ENCODE measurements at regions not wholly inside any gene's neighbourhood (a gene's known extent, or its start where the extent isn't known, plus 50 kb on each side); places are given as distances from the start of the nearest gene placed in this dataset.

DNA sequence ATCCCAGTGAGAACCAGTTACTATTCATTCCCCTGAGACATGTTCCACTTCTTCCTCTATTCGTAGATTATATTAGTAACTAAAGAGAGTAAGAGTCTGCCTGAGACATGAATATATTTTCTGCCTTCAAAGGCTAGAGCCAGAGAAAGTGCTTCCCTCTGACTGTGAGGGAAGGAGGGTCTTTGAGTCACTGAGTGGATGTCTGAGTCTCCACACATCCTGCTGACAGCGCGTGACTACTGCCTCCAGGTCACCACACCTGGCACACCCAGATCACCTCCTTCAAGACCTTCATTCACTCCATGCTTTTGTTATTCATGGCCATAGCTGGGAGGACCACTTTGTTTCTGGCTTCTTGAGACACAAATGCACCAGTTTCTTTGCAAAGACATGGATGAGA lies 135.6 kb downstream of the SOX2 start:
- no peaks in the 10 kb centered on the region for H3K9me2 ChIP-seq (replicated peaks; ENCODE audit: control insufficient read depth, low read length)
- H3K4me1 ChIP-seq (ENCODE audit: control insufficient read depth, low read length), result no peaks in the 10 kb centered on the region
- H3K9me3 ChIP-seq (ENCODE audit: control insufficient read depth, insufficient read depth, low read length), result no peaks in the 10 kb centered on the region
- H4K20me1 ChIP-seq (ENCODE audit: control insufficient read depth, insufficient read depth, low read depth, low read length), result no peaks in the 10 kb centered on the region
- H3K27ac ChIP-seq (ENCODE audit: low read depth, low read length), result no peak overlapping the region
- no peaks in the 10 kb centered on the region for H3F3A ChIP-seq (ENCODE audit: control insufficient read depth, insufficient read depth)
- no peaks in the 10 kb centered on the region for H3K27me3 ChIP-seq (ENCODE audit: control insufficient read depth, low read length)
- H3K4me3 ChIP-seq (ENCODE audit: low read length), result no peak overlapping the region
- no peak overlapping the region for H3K4me2 ChIP-seq (ENCODE audit: low read length)
- H3K36me3 ChIP-seq (ENCODE audit: control insufficient read depth, low read length), result no peaks in the 10 kb centered on the region
- TF ChIP-seq EZH2phosphoT487 (IDR thresholded peaks at IDR 0.05; ENCODE audit: borderline replicate concordance, low read length), result no peak
- TF ChIP-seq CTCF (IDR thresholded peaks at IDR 0.05; ENCODE audit: low read depth, low read length, poor library complexity, severe bottlenecking), result no peak
- no peaks in the 10 kb centered on the region for H3K79me2 ChIP-seq (ENCODE audit: control insufficient read depth, low read length)

- Histone ChIP-seq H3K27ac (ENCODE audit: low read depth, low read length) (no peak overlapping the region), H4K20me1 (ENCODE audit: control insufficient read depth, insufficient read depth, low read depth, low read length) (no peaks in the 10 kb centered on the region), H3K27me3 (ENCODE audit: control insufficient read depth, low read length) (no peaks in the 10 kb centered on the region), H3K9me2 (replicated peaks; ENCODE audit: control insufficient read depth, low read length) (no peaks in the 10 kb centered on the region), H3F3A (ENCODE audit: control insufficient read depth, insufficient read depth) (no peaks in the 10 kb centered on the region), H3K4me1 (ENCODE audit: control insufficient read depth, low read length) (no peaks in the 10 kb centered on the region), H3K9me3 (ENCODE audit: control insufficient read depth, insufficient read depth, low read length) (no peaks in the 10 kb centered on the region), H3K4me2 (ENCODE audit: low read length) (no peak overlapping the region), H3K36me3 (ENCODE audit: control insufficient read depth, low read length) (no peaks in the 10 kb centered on the region), H3K4me3 (ENCODE audit: low read length) (no peak overlapping the region), H3K79me2 (ENCODE audit: control insufficient read depth, low read length) (no peaks in the 10 kb centered on the region)
- TF ChIP-seq CTCF (IDR thresholded peaks at IDR 0.05; ENCODE audit: low read depth, low read length, poor library complexity, severe bottlenecking), result no peak
- no peak for TF ChIP-seq EZH2phosphoT487 (IDR thresholded peaks at IDR 0.05; ENCODE audit: borderline replicate concordance, low read length)
These were observed 139.3 kb downstream of the SOX2 start for GRCh38 chr3:181851063-181851462.

DNA sequence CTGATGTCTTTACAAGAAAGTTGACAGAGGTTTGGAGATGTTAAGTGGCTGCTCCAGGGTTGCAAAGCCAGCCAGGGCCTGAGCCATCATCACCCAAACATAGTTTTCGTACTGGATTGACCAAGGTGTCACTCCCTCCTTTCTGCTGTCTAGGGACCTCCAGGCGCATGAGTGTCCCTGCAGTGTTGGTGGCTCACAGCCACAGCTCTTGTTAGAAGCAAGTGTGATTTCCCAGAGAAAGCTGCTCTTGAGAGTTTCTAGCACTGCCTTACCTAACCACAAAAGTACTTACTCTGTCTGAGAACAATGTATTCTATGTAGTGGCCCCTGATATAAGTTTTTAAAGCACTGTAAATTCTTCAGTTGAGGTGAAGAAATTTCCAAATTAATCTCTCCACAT lies 144.1 kb downstream of the SOX2 start:
- no peak overlapping the region for H3K4me2 ChIP-seq (ENCODE audit: low read length)
- no peak overlapping the region for H3K27ac ChIP-seq (ENCODE audit: low read depth, low read length)
- no peak overlapping the region for H3K4me3 ChIP-seq (ENCODE audit: low read length)
- no peaks in the 10 kb centered on the region for H3K79me2 ChIP-seq (ENCODE audit: control insufficient read depth, low read length)
- no peak for TF ChIP-seq EZH2phosphoT487 (IDR thresholded peaks at IDR 0.05; ENCODE audit: borderline replicate concordance, low read length)
- no peak for TF ChIP-seq CTCF (IDR thresholded peaks at IDR 0.05; ENCODE audit: low read depth, low read length, poor library complexity, severe bottlenecking)
- H4K20me1 ChIP-seq (ENCODE audit: control insufficient read depth, insufficient read depth, low read depth, low read length), result no peaks in the 10 kb centered on the region
- no peaks in the 10 kb centered on the region for H3K27me3 ChIP-seq (ENCODE audit: control insufficient read depth, low read length)
- no peaks in the 10 kb centered on the region for H3K9me3 ChIP-seq (ENCODE audit: control insufficient read depth, insufficient read depth, low read length)
- H3K4me1 ChIP-seq (ENCODE audit: control insufficient read depth, low read length), result no peaks in the 10 kb centered on the region
- no peaks in the 10 kb centered on the region for H3K9me2 ChIP-seq (replicated peaks; ENCODE audit: control insufficient read depth, low read length)
- H3F3A ChIP-seq (ENCODE audit: control insufficient read depth, insufficient read depth), result no peaks in the 10 kb centered on the region
- H3K36me3 ChIP-seq (ENCODE audit: control insufficient read depth, low read length), result no peaks in the 10 kb centered on the region

DNA sequence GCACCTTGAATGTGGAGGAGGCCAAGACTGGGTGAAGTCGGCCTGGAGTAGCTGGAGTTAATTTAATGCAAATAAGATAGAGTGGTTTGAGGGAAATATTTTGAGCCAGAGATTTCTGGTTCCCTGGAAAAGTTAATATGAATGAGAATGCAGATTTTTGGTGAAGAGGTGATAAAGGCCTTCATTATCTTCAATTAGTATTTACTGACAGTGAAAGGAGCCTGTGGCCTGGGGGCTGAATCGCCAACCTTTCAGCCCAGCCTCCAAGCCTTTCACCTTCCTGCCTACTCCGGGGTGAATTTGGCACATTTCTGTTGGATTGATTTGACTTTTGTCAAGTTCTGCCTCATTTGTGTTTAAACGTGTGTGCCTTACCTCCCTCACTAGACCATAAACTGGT lies 147.8 kb downstream of the SOX2 start:
- H3K36me3 ChIP-seq (ENCODE audit: control insufficient read depth, low read length), result no peaks in the 10 kb centered on the region
- no peak overlapping the region for H3K27ac ChIP-seq (ENCODE audit: low read depth, low read length)
- H3K4me2 ChIP-seq (ENCODE audit: low read length), result no peak overlapping the region
- no peaks in the 10 kb centered on the region for H3K27me3 ChIP-seq (ENCODE audit: control insufficient read depth, low read length)
- no peaks in the 10 kb centered on the region for H3K79me2 ChIP-seq (ENCODE audit: control insufficient read depth, low read length)
- no peaks in the 10 kb centered on the region for H3K9me2 ChIP-seq (replicated peaks; ENCODE audit: control insufficient read depth, low read length)
- no peaks in the 10 kb centered on the region for H3F3A ChIP-seq (ENCODE audit: control insufficient read depth, insufficient read depth)
- H4K20me1 ChIP-seq (ENCODE audit: control insufficient read depth, insufficient read depth, low read depth, low read length), result no peaks in the 10 kb centered on the region
- no peaks in the 10 kb centered on the region for H3K4me1 ChIP-seq (ENCODE audit: control insufficient read depth, low read length)
- H3K4me3 ChIP-seq (ENCODE audit: low read length), result no peak overlapping the region
- no peaks in the 10 kb centered on the region for H3K9me3 ChIP-seq (ENCODE audit: control insufficient read depth, insufficient read depth, low read length)
- TF ChIP-seq EZH2phosphoT487 (IDR thresholded peaks at IDR 0.05; ENCODE audit: borderline replicate concordance, low read length) (no peak), CTCF (IDR thresholded peaks at IDR 0.05; ENCODE audit: low read depth, low read length, poor library complexity, severe bottlenecking) (no peak)
